KMS-11 (cell line): ENCODE measurements at regions not wholly inside any gene's neighbourhood (a gene's known extent, or its start where the extent isn't known, plus 50 kb on each side); places are given as distances from the start of the nearest gene placed in this dataset.

ENCODE experiments used
- H2AFZ ChIP-seq: fragments of 200-600 bp; sonication (generic); 2 replicates; pipeline ENCODE4 v1.6.1; 2016; ENCODE audit warnings: antibody characterized with exemption, mixed run types, low read depth
- H3K27ac ChIP-seq: fragments of 200-600 bp; sonication (generic); 2 replicates; pipeline ENCODE4 v1.6.1; 2016; ENCODE audit warnings: mild to moderate bottlenecking, mixed run types
- H3K27me3 ChIP-seq: fragments of 200-600 bp; sonication (generic); 2 replicates; pipeline ENCODE4 v1.6.1; 2017; ENCODE audit warnings: mild to moderate bottlenecking, low read depth, mixed run types, moderate library complexity; ENCODE audit not compliant: insufficient read depth
- H3K36me3 ChIP-seq: fragments of 200-600 bp; sonication (generic); 2 replicates; pipeline ENCODE4 v1.6.1; 2017; ENCODE audit warnings: mild to moderate bottlenecking, mixed run types; ENCODE audit not compliant: insufficient read depth
- H3K4me1 ChIP-seq: fragments of 200-600 bp; sonication (generic); 2 replicates; pipeline ENCODE4 v1.6.1; 2016; ENCODE audit warnings: mild to moderate bottlenecking, low read depth, mixed run types; ENCODE audit not compliant: poor library complexity, severe bottlenecking
- H3K4me2 ChIP-seq: fragments of 200-600 bp; sonication (generic); 2 replicates; pipeline ENCODE4 v1.7.0; 2016; ENCODE audit warnings: mild to moderate bottlenecking, mixed run types
- H3K4me3 ChIP-seq: fragments of 200-600 bp; sonication (generic); IDR thresholded peaks from 2 replicates; pipeline ENCODE4 v1.6.1; 2017; ENCODE audit warnings: low read depth, low read length, mixed read lengths; ENCODE audit not compliant: insufficient read depth
- H3K79me2 ChIP-seq: fragments of 200-600 bp; sonication (generic); 2 replicates; pipeline ENCODE4 v1.6.1; 2016; ENCODE audit warnings: low read depth, mixed run types; ENCODE audit not compliant: insufficient read depth
- H3K9ac ChIP-seq: fragments of 200-600 bp; sonication (generic); 2 replicates; pipeline ENCODE4 v1.6.1; 2016; ENCODE audit warnings: mild to moderate bottlenecking, mixed run types
- H4K20me1 ChIP-seq: fragments of 200-600 bp; sonication (generic); 2 replicates; pipeline ENCODE4 v1.6.1; 2016; ENCODE audit warnings: mild to moderate bottlenecking, mixed run types; ENCODE audit not compliant: insufficient read depth
- TF ChIP-seq, protein P1 (sequence below): fragments of 200-600 bp; sonication (generic); conservative IDR thresholded peaks from 2 replicates; pipeline ENCODE4 v1.6.1; 2017; ENCODE audit warnings: low read depth, mild to moderate bottlenecking, antibody characterized with exemption, low read length, moderate library complexity, mixed read lengths

DNA sequence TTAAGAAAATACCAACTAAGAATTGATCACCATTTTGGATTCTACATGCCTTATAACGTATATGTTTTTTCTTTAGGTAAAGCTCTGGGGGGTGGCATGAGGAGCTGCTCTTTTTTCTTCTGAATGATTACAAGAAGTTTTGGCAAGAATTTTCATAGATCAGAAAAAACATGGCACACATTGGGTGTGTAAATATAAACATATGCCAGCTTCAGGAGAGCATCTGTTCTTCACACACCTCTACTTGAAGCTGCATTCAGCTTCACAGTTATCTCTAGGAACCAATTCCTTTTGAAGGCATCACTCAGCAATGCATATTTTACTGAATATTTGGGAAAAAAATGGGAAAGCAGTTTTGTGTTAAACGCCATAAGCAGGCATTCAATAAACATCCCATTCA lies 122.7 kb upstream of the GHR start:
- Histone ChIP-seq H3K36me3 (no peaks in the 10 kb centered on the region), H3K27me3 (no peaks in the 10 kb centered on the region), H3K9ac (no peak overlapping the region), H3K79me2 (no peaks in the 10 kb centered on the region), H3K4me2 (no peak overlapping the region), H3K4me1 (no peaks in the 10 kb centered on the region), H4K20me1 (no peaks in the 10 kb centered on the region), H3K4me3 (no peak overlapping the region), H3K27ac (no peak overlapping the region), H2AFZ (no peak overlapping the region)
- TF ChIP-seq, protein P1, sequence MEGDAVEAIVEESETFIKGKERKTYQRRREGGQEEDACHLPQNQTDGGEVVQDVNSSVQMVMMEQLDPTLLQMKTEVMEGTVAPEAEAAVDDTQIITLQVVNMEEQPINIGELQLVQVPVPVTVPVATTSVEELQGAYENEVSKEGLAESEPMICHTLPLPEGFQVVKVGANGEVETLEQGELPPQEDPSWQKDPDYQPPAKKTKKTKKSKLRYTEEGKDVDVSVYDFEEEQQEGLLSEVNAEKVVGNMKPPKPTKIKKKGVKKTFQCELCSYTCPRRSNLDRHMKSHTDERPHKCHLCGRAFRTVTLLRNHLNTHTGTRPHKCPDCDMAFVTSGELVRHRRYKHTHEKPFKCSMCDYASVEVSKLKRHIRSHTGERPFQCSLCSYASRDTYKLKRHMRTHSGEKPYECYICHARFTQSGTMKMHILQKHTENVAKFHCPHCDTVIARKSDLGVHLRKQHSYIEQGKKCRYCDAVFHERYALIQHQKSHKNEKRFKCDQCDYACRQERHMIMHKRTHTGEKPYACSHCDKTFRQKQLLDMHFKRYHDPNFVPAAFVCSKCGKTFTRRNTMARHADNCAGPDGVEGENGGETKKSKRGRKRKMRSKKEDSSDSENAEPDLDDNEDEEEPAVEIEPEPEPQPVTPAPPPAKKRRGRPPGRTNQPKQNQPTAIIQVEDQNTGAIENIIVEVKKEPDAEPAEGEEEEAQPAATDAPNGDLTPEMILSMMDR, result no peak

DNA sequence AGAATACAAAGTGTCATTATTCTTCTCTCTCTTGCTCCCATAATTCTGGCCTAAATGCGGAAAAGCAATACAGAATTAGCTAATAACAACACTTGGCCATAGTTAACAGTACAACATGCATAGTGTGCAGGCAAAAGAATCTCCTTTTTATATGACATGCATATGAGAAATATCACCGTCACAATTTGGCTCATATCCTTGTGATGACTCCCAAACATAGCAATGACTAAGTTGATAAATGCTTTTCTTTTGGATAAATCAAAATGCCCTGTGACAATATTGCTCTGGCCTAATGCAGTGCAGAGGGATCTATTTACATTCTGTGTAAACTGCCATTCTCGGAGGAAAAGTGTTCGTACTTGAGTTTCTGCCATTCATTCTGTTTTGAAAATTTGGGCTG lies 121.9 kb upstream of the GHR start:
- Histone ChIP-seq H2AFZ (no peak overlapping the region), H3K9ac (no peak overlapping the region), H3K4me3 (no peak overlapping the region), H3K4me2 (no peak overlapping the region), H3K27ac (no peak overlapping the region), H4K20me1 (no peaks in the 10 kb centered on the region), H3K27me3 (no peaks in the 10 kb centered on the region), H3K4me1 (no peaks in the 10 kb centered on the region), H3K36me3 (no peaks in the 10 kb centered on the region), H3K79me2 (no peaks in the 10 kb centered on the region)
- TF ChIP-seq, protein P1, result no peak

DNA sequence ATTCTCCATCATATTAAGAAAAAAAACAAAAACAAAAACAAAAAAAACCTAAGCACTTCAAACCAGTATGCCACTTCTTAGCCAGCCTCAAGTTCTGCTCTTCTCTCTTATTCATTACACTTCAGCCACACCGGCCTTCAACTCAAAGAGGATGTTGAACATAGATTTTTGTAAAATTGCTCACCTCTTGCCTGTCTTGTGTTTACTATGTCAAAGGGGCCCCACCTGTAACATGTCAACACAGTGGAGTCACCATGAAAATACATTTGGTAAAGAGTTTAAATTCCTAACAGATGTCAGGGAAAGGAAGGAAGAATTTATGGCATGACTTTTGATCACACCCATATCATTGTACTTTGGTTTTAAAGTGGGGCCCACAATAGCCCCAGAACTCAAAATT lies 121.1 kb upstream of the GHR start:
- H2AFZ ChIP-seq, result no peak overlapping the region
- H3K27ac ChIP-seq, result no peak overlapping the region

DNA sequence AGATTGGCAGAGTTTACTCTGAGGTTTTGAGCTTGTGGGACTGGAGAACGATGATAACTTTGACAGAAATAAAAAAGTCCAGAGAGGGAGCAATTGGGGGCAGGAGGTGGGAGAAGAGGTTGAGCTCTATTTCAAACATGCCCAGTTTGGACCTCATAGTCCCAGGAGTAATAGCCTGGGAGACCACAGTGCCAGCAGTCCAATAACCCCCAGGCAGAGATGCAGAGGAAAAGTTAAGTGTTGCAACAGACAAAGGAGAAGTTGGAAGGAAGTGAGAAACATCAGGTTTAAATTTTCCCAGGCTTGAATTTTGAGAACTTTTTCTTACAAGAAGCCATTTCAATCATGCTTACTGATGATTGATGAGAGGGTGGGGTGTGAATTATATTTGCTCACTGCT lies 117.0 kb upstream of the GHR start:
- Histone ChIP-seq H3K27ac (no peak overlapping the region), H4K20me1 (no peaks in the 10 kb centered on the region), H3K9ac (no peak overlapping the region), H3K79me2 (no peaks in the 10 kb centered on the region), H3K36me3 (no peaks in the 10 kb centered on the region), H3K4me3 (no peak overlapping the region), H3K4me1 (no peaks in the 10 kb centered on the region), H2AFZ (no peak overlapping the region), H3K27me3 (no peaks in the 10 kb centered on the region), H3K4me2 (no peak overlapping the region)
- TF ChIP-seq, protein P1, result no peak

More for the DNA sequence above, 121.1 kb upstream of the GHR start:
- Histone ChIP-seq H3K4me2 (no peak overlapping the region), H3K79me2 (no peaks in the 10 kb centered on the region), H3K9ac (no peak overlapping the region), H3K4me1 (no peaks in the 10 kb centered on the region), H3K36me3 (no peaks in the 10 kb centered on the region), H3K4me3 (no peak overlapping the region), H3K27me3 (no peaks in the 10 kb centered on the region), H4K20me1 (no peaks in the 10 kb centered on the region)
- TF ChIP-seq, protein P1, result no peak

DNA sequence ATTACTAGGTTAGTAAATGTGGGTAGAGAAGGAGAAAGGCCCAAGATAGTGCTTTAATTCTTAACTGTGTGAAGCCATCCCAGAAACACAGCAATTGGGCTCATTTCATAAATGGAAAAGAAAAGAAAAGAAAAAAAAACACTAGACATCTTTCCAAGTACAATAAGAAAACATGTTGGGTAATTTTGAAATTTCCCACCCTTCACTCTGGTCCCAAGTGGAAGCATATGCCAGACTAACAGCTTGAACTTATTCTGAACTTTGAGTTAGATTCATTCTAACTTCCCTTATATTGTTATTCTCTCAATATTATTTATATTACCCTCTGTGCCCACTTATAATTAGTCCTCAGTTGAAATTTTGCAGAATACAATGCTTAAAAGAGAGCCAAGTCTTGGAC lies 113.4 kb upstream of the GHR start:
- Histone ChIP-seq H3K4me3 (no peak overlapping the region), H3K79me2 (no peaks in the 10 kb centered on the region), H3K36me3 (no peaks in the 10 kb centered on the region), H3K9ac (no peak overlapping the region), H2AFZ (no peak overlapping the region), H3K27me3 (no peaks in the 10 kb centered on the region), H3K4me1 (no peaks in the 10 kb centered on the region), H3K4me2 (no peak overlapping the region), H4K20me1 (no peaks in the 10 kb centered on the region), H3K27ac (no peak overlapping the region)
- TF ChIP-seq, protein P1, result no peak
